ELF-1 (cell line): ENCODE measurements at regions not wholly inside any gene's neighbourhood (a gene's known extent, or its start where the extent isn't known, plus 50 kb on each side); places are given as distances from the start of the nearest gene placed in this dataset.

Source experiments
- DNase-seq: peaks from one replicate; pipeline ENCODE4 v3.0.0-alpha.2; 2016; ENCODE audit warnings: low read depth, low spot score

- DNase-seq: peak; percentile 31
Measured at GRCh38 chr9:130755377-130756007, 61.9 kb downstream of the EXOSC2 start.

- DNase-seq: no peak
Measured at GRCh38 chr9:130756037-130756436, 62.5 kb downstream of the EXOSC2 start.

- DNase-seq: peak; percentile 77
Measured at GRCh38 chr9:130756455-130757152, 63.0 kb downstream of the EXOSC2 start.

- no peak for DNase-seq
Measured at GRCh38 chr9:130759738-130760137, 66.2 kb downstream of the EXOSC2 start.

- DNase-seq: no peak
Measured at GRCh38 chr9:130763331-130764171, 70.0 kb downstream of the EXOSC2 start.

GRCh38 chr9:130765137-130766020 is 69.7 kb upstream of the ABL1 start:
- no peak for DNase-seq

GRCh38 chr9:130766021-130766926 is 68.8 kb upstream of the ABL1 start:
- DNase-seq: peak; percentile 66

- DNase-seq: no peak
Measured at GRCh38 chr9:130766927-130767307, 68.1 kb upstream of the ABL1 start.

GRCh38 chr9:130768265-130768664 is 66.8 kb upstream of the ABL1 start:
- DNase-seq: peak; percentile 62

GRCh38 chr9:130768891-130769403 is 66.1 kb upstream of the ABL1 start:
- no peak for DNase-seq

- DNase-seq: no peak
Measured at GRCh38 chr9:130770093-130770492, 65.0 kb upstream of the ABL1 start.

- no peak for DNase-seq
Measured at GRCh38 chr9:130770679-130771442, 64.2 kb upstream of the ABL1 start.

- no peak for DNase-seq
Measured at GRCh38 chr9:130772185-130772584, 62.9 kb upstream of the ABL1 start.

- no peak for DNase-seq
Measured at GRCh38 chr9:130774183-130774582, 60.9 kb upstream of the ABL1 start.

GRCh38 chr9:130775336-130775991 is 59.6 kb upstream of the ABL1 start:
- DNase-seq: no peak

- DNase-seq: no peak
Measured at GRCh38 chr9:130779153-130779855, 55.8 kb upstream of the ABL1 start.

GRCh38 chr9:130780415-130780814 is 54.6 kb upstream of the ABL1 start:
- DNase-seq: no peak

- no peak for DNase-seq
Measured at GRCh38 chr9:130780865-130781504, 54.1 kb upstream of the ABL1 start.
